Stimulated activated CD4-positive, alpha-beta T cell treated with anti-CD3 and anti-CD28 coated beads, Interleukin-12 subunit alpha, Interleukin-12 subunit beta, amount 100 ng/mL, for 4 hours (primary cell): ENCODE measurements at regions not wholly inside any gene's neighbourhood (a gene's known extent, or its start where the extent isn't known, plus 50 kb on each side); places are given as distances from the start of the nearest gene placed in this dataset.
"Not testable (repeated sequence)": the region's sequence is repeated elsewhere in the genome, so short reads cannot be mapped to it uniquely, and the experiment has no call there.

Experiments used
- DNase-seq: peaks from one replicate; pipeline ENCODE4 v3.0.0-alpha.2; 2020

- DNase-seq = not testable (repeated sequence)
Measured at GRCh38 chr9:63804205-63804604, 1480.8 kb downstream of the FOXD4L5 start.

GRCh38 chr9:63794081-63794685 lies 1490.8 kb downstream of the FOXD4L5 start:
- not testable (repeated sequence) for DNase-seq

GRCh38 chr9:63787454-63787853 lies 1497.6 kb downstream of the FOXD4L5 start:
- DNase-seq = not testable (repeated sequence)

- DNase-seq = not testable (repeated sequence)
Measured at GRCh38 chr9:63785059-63785458, 1500.0 kb downstream of the FOXD4L5 start.

- not testable (repeated sequence) for DNase-seq
Measured at GRCh38 chr9:63784421-63784820, 1500.6 kb downstream of the FOXD4L5 start.

- DNase-seq = not testable (repeated sequence)
Measured at GRCh38 chr9:63781817-63782439, 1503.1 kb downstream of the FOXD4L5 start.

DNA sequence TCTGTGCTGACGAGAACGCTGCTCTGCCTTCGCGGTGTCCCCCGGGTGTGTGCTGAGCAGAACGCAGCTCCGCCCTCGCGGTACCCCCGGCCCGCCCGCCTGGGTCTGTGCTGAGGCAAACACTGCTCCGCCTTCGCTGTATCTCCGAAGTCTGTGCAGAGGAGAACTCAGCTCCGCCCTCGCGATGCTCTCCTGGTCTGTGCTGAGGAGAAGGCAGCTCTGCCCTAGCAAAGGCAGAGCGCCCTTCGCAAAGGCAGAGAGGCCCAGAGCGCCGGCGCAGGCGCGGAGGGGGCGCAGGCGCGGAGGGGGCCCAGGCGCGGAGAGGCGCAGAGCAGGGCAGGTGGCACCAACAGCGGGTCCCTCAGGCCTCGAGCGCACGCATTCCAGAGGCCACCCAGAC lies 1503.6 kb downstream of the FOXD4L5 start:
- DNase-seq = not testable (repeated sequence)

DNA sequence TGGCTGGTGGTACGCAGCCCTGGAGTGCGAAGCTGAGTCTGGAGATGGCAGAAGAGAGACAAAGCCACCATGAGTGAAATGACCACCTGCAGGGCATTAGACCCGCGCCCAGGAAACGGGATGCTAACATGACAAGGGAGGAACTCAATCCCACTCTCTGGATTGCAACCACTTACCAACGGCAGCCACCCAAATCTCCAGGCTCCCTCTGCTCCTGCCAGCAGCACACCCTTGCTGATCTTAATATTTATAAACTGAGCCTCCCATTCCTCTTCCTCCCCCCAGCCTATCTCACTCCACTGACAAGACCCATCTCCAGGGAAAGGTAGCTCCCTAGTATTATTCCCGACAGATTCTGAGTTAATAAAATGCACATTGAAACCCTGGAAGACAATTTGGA lies 1508.8 kb downstream of the FOXD4L5 start:
- not testable (repeated sequence) for DNase-seq

GRCh38 chr9:63775092-63775426 lies 1510.0 kb downstream of the FOXD4L5 start:
- not testable (repeated sequence) for DNase-seq

DNA sequence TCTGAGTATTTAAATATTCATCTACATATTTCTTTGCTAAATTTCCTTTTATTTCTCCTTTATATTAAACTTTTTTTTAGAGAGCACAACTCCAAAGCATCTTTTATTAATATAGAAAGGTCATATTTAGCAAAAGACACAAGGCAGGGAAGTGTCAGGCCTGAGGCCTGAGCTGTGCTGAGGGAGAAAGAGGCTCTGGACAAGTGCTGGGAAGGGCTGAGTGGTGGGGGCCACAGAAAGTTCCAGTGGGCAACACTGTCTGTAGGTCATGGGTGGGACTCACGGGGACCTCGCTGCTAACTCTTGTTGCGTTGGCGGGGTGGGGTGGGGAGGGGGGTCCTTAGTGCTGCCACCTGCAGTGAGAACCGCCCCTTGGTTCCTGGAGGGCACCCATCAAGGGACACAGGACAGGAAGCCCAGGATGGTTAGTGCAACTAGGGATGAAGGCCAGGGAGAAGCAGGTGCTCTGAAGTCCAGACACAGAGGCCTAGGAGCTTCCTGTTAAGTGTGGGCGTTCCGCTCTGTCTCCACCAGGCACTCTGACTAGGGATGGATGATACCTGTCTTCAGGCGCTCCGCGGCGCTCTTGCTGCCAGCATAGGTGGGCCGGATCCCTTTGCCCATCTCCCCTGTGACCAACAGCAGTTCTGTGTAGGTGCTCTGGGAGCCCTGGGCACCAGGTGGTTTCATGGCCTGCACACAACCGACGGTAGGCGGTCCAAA lies 1510.5 kb downstream of the FOXD4L5 start:
- DNase-seq = not testable (repeated sequence)

GRCh38 chr9:63762230-63762629 lies 1522.8 kb downstream of the FOXD4L5 start:
- DNase-seq = not testable (repeated sequence)

- DNase-seq = not testable (repeated sequence)
Measured at GRCh38 chr9:63729021-63729420, 1556.0 kb downstream of the FOXD4L5 start.

DNA sequence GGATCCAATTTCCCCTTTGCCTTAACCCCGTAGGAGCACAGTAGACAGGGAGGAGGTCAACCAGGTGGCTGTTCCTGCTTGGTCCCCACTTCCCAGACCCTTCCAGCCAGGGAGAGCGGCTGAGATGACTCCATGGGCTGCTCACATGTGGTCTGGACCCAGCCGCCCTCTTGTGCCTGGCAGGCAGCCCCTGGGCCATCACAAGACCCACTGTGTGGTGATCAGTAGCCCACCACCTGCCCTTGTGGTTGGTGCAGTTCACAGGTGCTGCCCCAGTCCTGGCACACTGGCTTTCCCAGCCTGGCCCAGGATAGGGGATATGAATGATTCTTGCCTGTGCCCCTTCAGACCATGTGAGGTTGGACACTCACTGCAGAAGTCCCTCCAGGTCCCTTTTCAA lies 1556.7 kb downstream of the FOXD4L5 start:
- no peak for DNase-seq

DNA sequence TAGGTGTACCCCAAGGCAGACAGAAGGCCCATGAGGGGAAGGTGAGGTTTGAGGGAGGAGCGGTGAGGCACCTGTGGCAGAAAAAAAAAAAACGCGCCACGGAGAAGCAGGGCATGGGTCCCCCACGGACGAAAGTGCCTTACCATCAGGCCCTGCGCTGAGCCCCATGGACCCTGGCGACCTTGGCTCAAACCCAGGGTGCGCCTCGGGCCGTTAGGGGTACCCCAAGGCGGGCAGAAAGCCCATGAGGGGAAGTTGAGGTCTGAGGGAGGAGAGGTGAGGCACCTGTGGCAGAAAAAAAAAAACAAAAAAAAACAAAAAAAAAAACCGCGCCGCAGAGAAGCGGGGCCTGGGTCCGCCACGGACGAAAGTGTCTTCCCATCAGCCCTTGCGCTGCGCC lies 1576.7 kb downstream of the FOXD4L5 start:
- DNase-seq = not testable (repeated sequence)

- not testable (repeated sequence) for DNase-seq
Measured at GRCh38 chr9:63704456-63704855, 1580.6 kb downstream of the FOXD4L5 start.

DNA sequence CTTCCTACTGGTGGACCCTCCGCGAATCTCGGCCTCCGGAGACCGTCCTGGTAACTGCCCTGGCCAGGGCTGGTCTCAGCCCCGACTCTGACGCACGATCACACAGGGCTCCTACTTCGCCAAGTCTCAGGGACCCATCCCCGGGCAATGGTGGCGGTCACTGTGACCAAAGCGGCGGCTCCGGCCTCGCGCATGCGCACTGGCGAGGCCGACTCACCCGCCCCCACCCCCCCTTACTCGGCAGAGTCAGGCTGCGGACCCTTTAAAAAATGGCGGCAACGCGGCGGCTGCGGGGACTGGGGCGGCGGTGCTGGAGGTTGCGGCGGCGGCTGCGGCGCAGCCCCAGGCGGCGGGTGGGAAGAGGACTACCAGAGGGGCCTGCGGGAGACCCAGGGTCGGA lies 1581.3 kb downstream of the FOXD4L5 start:
- not testable (repeated sequence) for DNase-seq

GRCh38 chr9:63703138-63703665 lies 1581.8 kb downstream of the FOXD4L5 start:
- not testable (repeated sequence) for DNase-seq
